ENCODE measurements at regions not wholly inside any gene's neighbourhood (a gene's known extent, or its start where the extent isn't known, plus 50 kb on each side); places are given as distances from the start of the nearest gene placed in this dataset.

- no peak overlapping the region for H2AFZ ChIP-seq (ENCODE audit: low read depth, low read length, severe bottlenecking)
- no peaks in the 10 kb centered on the region for H3K9me3 ChIP-seq (ENCODE audit: insufficient read depth, low read length)
- no peaks in the 10 kb centered on the region for H3K79me2 ChIP-seq (ENCODE audit: insufficient read depth, low read length)
- no peaks in the 10 kb centered on the region for H3F3A ChIP-seq (ENCODE audit: insufficient read depth)
- H3K27ac ChIP-seq (ENCODE audit: low read depth, low read length) = no peak overlapping the region
- no peaks in the 10 kb centered on the region for H3K36me3 ChIP-seq (ENCODE audit: low read length)
- H4K20me1 ChIP-seq (ENCODE audit: low read depth, low read length) = no peaks in the 10 kb centered on the region
- H3K9ac ChIP-seq (ENCODE audit: low read length) = no peak overlapping the region
- TF ChIP-seq, protein P1, sequence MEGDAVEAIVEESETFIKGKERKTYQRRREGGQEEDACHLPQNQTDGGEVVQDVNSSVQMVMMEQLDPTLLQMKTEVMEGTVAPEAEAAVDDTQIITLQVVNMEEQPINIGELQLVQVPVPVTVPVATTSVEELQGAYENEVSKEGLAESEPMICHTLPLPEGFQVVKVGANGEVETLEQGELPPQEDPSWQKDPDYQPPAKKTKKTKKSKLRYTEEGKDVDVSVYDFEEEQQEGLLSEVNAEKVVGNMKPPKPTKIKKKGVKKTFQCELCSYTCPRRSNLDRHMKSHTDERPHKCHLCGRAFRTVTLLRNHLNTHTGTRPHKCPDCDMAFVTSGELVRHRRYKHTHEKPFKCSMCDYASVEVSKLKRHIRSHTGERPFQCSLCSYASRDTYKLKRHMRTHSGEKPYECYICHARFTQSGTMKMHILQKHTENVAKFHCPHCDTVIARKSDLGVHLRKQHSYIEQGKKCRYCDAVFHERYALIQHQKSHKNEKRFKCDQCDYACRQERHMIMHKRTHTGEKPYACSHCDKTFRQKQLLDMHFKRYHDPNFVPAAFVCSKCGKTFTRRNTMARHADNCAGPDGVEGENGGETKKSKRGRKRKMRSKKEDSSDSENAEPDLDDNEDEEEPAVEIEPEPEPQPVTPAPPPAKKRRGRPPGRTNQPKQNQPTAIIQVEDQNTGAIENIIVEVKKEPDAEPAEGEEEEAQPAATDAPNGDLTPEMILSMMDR (IDR thresholded peaks at IDR 0.05; ENCODE audit: insufficient read depth, low read length, poor library complexity, severe bottlenecking) = no peak
- TF ChIP-seq EZH2phosphoT487 (conservative IDR thresholded peaks at IDR 0.05; ENCODE audit: low read length) = no peak
- no peaks in the 10 kb centered on the region for H3K9me2 ChIP-seq (replicated peaks; ENCODE audit: insufficient read depth, low read length)
- no peak overlapping the region for H3K4me2 ChIP-seq (ENCODE audit: low read depth, low read length, poor library complexity, severe bottlenecking)
- no peak overlapping the region for H3K4me3 ChIP-seq (ENCODE audit: insufficient read depth, low read length, poor library complexity, severe bottlenecking)
- no peaks in the 10 kb centered on the region for H3K27me3 ChIP-seq (ENCODE audit: low read length)
Measured at GRCh38 chr3:137820366-137820765, 56.3 kb downstream of the SOX14 start.

- Histone ChIP-seq H3K36me3 (ENCODE audit: low read length) (no peaks in the 10 kb centered on the region), H3K4me2 (ENCODE audit: low read depth, low read length, poor library complexity, severe bottlenecking) (no peak overlapping the region), H3K79me2 (ENCODE audit: insufficient read depth, low read length) (no peaks in the 10 kb centered on the region), H3K27me3 (ENCODE audit: low read length) (no peaks in the 10 kb centered on the region), H2AFZ (ENCODE audit: low read depth, low read length, severe bottlenecking) (no peak overlapping the region), H4K20me1 (ENCODE audit: low read depth, low read length) (no peaks in the 10 kb centered on the region), H3K27ac (ENCODE audit: low read depth, low read length) (no peak overlapping the region), H3F3A (ENCODE audit: insufficient read depth) (no peaks in the 10 kb centered on the region), H3K9ac (ENCODE audit: low read length) (no peak overlapping the region), H3K4me3 (ENCODE audit: insufficient read depth, low read length, poor library complexity, severe bottlenecking) (no peak overlapping the region), H3K9me3 (ENCODE audit: insufficient read depth, low read length) (no peaks in the 10 kb centered on the region), H3K9me2 (replicated peaks; ENCODE audit: insufficient read depth, low read length) (no peaks in the 10 kb centered on the region; the same call in 1 of the 2 replicates)
- TF ChIP-seq EZH2phosphoT487 (conservative IDR thresholded peaks at IDR 0.05; ENCODE audit: low read length) = no peak
- TF ChIP-seq, protein P1 (IDR thresholded peaks at IDR 0.05; ENCODE audit: insufficient read depth, low read length, poor library complexity, severe bottlenecking) = no peak
Measured at GRCh38 chr3:137835096-137835495, 71.0 kb downstream of the SOX14 start.

GRCh38 chr3:137845194-137845593 lies 81.1 kb downstream of the SOX14 start:
- H4K20me1 ChIP-seq (ENCODE audit: low read depth, low read length) = no peaks in the 10 kb centered on the region
- no peaks in the 10 kb centered on the region for H3K27me3 ChIP-seq (ENCODE audit: low read length)
- no peak overlapping the region for H3K4me2 ChIP-seq (ENCODE audit: low read depth, low read length, poor library complexity, severe bottlenecking)
- no peak overlapping the region for H3K9ac ChIP-seq (ENCODE audit: low read length)
- H2AFZ ChIP-seq (ENCODE audit: low read depth, low read length, severe bottlenecking) = no peak overlapping the region
- H3K4me3 ChIP-seq (ENCODE audit: insufficient read depth, low read length, poor library complexity, severe bottlenecking) = no peak overlapping the region
- H3K36me3 ChIP-seq (ENCODE audit: low read length) = no peaks in the 10 kb centered on the region
- no peaks in the 10 kb centered on the region for H3K9me3 ChIP-seq (ENCODE audit: insufficient read depth, low read length)
- TF ChIP-seq EZH2phosphoT487 (conservative IDR thresholded peaks at IDR 0.05; ENCODE audit: low read length) = no peak
- TF ChIP-seq, protein P1 (IDR thresholded peaks at IDR 0.05; ENCODE audit: insufficient read depth, low read length, poor library complexity, severe bottlenecking) = no peak
- no peaks in the 10 kb centered on the region for H3F3A ChIP-seq (ENCODE audit: insufficient read depth)
- no peaks in the 10 kb centered on the region for H3K9me2 ChIP-seq (replicated peaks; ENCODE audit: insufficient read depth, low read length)
- no peak overlapping the region for H3K27ac ChIP-seq (ENCODE audit: low read depth, low read length)
- no peaks in the 10 kb centered on the region for H3K79me2 ChIP-seq (ENCODE audit: insufficient read depth, low read length)

All from SU-DHL-6 (cell line).